ENCODE measurements at regions not wholly inside any gene's neighbourhood (a gene's known extent, or its start where the extent isn't known, plus 50 kb on each side); places are given as distances from the start of the nearest gene placed in this dataset.

DNA sequence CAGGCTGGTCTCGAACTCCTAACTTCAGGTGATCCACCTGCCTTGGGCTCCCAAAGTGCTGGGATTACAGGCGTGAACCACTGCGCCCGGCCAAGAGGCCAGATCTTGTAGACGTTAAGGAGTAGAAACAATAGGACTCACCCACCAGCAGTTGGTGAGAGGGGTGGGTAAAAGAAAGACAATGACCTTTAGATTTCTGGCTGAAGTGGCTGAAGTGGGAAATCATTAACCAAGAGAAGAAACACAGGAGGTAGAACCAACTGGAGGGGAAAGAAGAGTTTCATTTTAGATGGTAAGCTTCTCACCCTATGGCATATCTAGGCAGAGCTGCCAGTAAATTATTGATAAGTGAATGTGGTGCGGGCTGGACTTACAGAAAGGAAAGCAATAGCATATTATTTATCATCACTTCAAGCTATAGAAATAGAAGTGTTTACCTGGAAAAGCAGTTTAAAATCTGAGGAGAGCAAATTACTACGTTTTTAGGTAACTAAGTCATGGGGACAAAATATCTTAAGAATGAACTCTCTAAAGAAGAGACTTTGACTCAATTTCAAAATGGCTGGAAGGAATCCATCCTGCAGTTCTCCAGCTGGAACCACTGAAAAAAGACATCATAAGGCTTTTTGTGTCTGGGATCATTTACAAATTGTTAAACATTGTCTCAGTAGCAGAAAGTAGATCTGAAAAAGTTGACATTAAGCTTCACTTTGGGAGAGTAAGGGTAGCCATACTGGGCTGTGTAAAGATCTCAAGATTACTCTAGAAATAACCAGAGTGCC, 109.6 kb downstream of the ALDH8A1 start (continued):
- TF ChIP-seq POU5F1 (IDR thresholded peaks at IDR 0.05; ENCODE audit: low read depth, low read length) (no peak), CBX5 (IDR thresholded peaks at IDR 0.05; ENCODE audit: low read depth, low read length) (no peak), RBBP5 (IDR thresholded peaks at IDR 0.05; ENCODE audit: borderline replicate concordance, low read depth, low read length) (no peak), SUZ12 (IDR thresholded peaks at IDR 0.05; ENCODE audit: low read length) (no peak), EGR1 (IDR thresholded peaks at IDR 0.05; ENCODE audit: borderline replicate concordance, low read depth, low read length) (no peak), RNF2 (IDR thresholded peaks at IDR 0.05; ENCODE audit: borderline replicate concordance, low read depth, low read length, missing control alignments, poor library complexity, severe bottlenecking) (no peak), POLR2A (IDR thresholded peaks at IDR 0.05; ENCODE audit: control extremely low read depth in 1 of 2, low read depth in 2 of 2, low read length in 2 of 2) (no peak)
- TF ChIP-seq, protein P1, sequence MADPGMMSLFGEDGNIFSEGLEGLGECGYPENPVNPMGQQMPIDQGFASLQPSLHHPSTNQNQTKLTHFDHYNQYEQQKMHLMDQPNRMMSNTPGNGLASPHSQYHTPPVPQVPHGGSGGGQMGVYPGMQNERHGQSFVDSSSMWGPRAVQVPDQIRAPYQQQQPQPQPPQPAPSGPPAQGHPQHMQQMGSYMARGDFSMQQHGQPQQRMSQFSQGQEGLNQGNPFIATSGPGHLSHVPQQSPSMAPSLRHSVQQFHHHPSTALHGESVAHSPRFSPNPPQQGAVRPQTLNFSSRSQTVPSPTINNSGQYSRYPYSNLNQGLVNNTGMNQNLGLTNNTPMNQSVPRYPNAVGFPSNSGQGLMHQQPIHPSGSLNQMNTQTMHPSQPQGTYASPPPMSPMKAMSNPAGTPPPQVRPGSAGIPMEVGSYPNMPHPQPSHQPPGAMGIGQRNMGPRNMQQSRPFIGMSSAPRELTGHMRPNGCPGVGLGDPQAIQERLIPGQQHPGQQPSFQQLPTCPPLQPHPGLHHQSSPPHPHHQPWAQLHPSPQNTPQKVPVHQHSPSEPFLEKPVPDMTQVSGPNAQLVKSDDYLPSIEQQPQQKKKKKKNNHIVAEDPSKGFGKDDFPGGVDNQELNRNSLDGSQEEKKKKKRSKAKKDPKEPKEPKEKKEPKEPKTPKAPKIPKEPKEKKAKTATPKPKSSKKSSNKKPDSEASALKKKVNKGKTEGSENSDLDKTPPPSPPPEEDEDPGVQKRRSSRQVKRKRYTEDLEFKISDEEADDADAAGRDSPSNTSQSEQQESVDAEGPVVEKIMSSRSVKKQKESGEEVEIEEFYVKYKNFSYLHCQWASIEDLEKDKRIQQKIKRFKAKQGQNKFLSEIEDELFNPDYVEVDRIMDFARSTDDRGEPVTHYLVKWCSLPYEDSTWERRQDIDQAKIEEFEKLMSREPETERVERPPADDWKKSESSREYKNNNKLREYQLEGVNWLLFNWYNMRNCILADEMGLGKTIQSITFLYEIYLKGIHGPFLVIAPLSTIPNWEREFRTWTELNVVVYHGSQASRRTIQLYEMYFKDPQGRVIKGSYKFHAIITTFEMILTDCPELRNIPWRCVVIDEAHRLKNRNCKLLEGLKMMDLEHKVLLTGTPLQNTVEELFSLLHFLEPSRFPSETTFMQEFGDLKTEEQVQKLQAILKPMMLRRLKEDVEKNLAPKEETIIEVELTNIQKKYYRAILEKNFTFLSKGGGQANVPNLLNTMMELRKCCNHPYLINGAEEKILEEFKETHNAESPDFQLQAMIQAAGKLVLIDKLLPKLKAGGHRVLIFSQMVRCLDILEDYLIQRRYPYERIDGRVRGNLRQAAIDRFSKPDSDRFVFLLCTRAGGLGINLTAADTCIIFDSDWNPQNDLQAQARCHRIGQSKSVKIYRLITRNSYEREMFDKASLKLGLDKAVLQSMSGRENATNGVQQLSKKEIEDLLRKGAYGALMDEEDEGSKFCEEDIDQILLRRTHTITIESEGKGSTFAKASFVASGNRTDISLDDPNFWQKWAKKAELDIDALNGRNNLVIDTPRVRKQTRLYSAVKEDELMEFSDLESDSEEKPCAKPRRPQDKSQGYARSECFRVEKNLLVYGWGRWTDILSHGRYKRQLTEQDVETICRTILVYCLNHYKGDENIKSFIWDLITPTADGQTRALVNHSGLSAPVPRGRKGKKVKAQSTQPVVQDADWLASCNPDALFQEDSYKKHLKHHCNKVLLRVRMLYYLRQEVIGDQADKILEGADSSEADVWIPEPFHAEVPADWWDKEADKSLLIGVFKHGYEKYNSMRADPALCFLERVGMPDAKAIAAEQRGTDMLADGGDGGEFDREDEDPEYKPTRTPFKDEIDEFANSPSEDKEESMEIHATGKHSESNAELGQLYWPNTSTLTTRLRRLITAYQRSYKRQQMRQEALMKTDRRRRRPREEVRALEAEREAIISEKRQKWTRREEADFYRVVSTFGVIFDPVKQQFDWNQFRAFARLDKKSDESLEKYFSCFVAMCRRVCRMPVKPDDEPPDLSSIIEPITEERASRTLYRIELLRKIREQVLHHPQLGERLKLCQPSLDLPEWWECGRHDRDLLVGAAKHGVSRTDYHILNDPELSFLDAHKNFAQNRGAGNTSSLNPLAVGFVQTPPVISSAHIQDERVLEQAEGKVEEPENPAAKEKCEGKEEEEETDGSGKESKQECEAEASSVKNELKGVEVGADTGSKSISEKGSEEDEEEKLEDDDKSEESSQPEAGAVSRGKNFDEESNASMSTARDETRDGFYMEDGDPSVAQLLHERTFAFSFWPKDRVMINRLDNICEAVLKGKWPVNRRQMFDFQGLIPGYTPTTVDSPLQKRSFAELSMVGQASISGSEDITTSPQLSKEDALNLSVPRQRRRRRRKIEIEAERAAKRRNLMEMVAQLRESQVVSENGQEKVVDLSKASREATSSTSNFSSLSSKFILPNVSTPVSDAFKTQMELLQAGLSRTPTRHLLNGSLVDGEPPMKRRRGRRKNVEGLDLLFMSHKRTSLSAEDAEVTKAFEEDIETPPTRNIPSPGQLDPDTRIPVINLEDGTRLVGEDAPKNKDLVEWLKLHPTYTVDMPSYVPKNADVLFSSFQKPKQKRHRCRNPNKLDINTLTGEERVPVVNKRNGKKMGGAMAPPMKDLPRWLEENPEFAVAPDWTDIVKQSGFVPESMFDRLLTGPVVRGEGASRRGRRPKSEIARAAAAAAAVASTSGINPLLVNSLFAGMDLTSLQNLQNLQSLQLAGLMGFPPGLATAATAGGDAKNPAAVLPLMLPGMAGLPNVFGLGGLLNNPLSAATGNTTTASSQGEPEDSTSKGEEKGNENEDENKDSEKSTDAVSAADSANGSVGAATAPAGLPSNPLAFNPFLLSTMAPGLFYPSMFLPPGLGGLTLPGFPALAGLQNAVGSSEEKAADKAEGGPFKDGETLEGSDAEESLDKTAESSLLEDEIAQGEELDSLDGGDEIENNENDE (IDR thresholded peaks at IDR 0.05; ENCODE audit: insufficient replicate concordance, low read length), result no peak
